Tibial artery (tissue), 4 donors: ENCODE measurements at regions not wholly inside any gene's neighbourhood (a gene's known extent, or its start where the extent isn't known, plus 50 kb on each side); places are given as distances from the start of the nearest gene placed in this dataset.

Source experiments
- DNase-seq, 2 donors: peaks; one replicate each; pipeline ENCODE4 v3.0.0-alpha.2; 2019
- H3K27ac ChIP-seq, 2 donors: fragments of 200-600 bp; sonication (generic) in 1 of 2; 1 replicate in 1 of 2; 2 replicates in 1 of 2; pipeline ENCODE4 v1.5.1; 2018 to 2019; ENCODE audit warnings: mild to moderate bottlenecking in 1 of 2
- H3K27me3 ChIP-seq, 2 donors: fragments of 200-600 bp; sonication (generic) in 1 of 2; one replicate each; pipeline versions ENCODE4 v1.5.1 to v1.6.0; 2016 to 2019
- H3K36me3 ChIP-seq, 3 donors: fragments of 200-600 bp; sonication (generic) in 2 of 3; one replicate each; pipeline ENCODE4 v1.5.1; 2016 to 2019; ENCODE audit warnings: mild to moderate bottlenecking in 2 of 3
- H3K4me1 ChIP-seq, 4 donors: fragments of 200-600 bp; sonication (generic) in 2 of 4; 1 replicate in 3 of 4; 2 replicates in 1 of 4; pipeline ENCODE4 v1.5.1; 2016 to 2019
- H3K4me3 ChIP-seq, 2 donors: fragments of 200-600 bp; sonication (generic) in 1 of 2; 1 replicate in 1 of 2; 2 replicates in 1 of 2; pipeline ENCODE4 v1.5.1; 2018 to 2019; ENCODE audit warnings: mild to moderate bottlenecking in 2 of 2
- H3K9me3 ChIP-seq, 3 donors: fragments of 200-600 bp; sonication (generic) in 1 of 3; one replicate each; pipeline ENCODE4 v1.5.1; 2016 to 2019
- intact Hi-C: fragments of 100-400 bp; cut with DNase I; formaldehyde crosslinking; loops from one replicate; pipeline ENCODE4 v1.15.0; 2023; ENCODE audit warnings: low total_unique reads
- TF ChIP-seq, protein P1 (sequence below), 2 experiments: fragments of 200-600 bp in 1 of 2; fragments of 450-650 bp in 1 of 2; IDR thresholded peaks; one replicate each; pipeline ENCODE4 v1.5.1; 2017 to 2019; ENCODE audit warnings: antibody characterized with exemption in 2 of 2, mild to moderate bottlenecking in 1 of 2, moderate library complexity in 1 of 2

DNA sequence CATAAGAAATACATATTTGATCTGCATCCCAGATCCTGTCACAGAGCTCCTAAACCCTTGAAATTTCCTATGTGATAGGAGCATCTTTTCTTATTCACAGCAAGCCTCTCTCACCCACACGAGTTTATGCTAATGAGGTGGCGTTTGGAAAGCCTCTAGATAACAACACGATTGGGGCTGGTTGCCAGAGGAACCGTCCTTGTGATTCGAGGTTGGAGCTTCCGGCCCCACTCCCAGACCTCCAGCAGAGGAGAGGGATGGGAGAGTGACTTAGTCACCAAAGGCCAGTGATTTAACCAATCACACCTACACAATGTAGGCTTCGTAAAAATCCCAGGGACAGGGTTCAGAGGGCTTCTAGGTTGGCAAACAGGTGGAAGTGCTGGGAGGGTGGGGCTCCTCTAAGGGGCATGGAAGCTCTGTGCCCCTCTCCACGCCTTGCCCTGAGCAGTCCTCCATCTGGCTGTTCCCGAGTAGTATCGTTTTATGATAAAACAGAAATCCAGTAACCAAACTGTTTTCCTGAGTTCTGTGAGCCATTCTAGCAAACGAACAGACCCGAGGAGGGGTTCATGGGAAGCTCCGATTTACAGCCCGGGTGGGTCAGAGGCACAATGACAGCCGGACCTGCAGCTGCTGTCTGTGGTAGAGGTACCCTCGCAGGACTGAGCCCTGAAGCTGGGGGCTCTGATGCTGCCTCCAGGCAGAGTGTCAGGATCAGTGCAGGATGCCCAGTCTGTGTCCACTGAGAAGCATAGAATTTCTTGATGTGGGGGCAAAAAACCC, 238.1 kb upstream of the ARID1B start:
- TF ChIP-seq, protein P1, sequence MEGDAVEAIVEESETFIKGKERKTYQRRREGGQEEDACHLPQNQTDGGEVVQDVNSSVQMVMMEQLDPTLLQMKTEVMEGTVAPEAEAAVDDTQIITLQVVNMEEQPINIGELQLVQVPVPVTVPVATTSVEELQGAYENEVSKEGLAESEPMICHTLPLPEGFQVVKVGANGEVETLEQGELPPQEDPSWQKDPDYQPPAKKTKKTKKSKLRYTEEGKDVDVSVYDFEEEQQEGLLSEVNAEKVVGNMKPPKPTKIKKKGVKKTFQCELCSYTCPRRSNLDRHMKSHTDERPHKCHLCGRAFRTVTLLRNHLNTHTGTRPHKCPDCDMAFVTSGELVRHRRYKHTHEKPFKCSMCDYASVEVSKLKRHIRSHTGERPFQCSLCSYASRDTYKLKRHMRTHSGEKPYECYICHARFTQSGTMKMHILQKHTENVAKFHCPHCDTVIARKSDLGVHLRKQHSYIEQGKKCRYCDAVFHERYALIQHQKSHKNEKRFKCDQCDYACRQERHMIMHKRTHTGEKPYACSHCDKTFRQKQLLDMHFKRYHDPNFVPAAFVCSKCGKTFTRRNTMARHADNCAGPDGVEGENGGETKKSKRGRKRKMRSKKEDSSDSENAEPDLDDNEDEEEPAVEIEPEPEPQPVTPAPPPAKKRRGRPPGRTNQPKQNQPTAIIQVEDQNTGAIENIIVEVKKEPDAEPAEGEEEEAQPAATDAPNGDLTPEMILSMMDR (IDR thresholded peaks at IDR 0.05): no peak
- DNase-seq: no peak
- no peak overlapping the region for H3K27ac ChIP-seq
- no peaks in the 10 kb centered on the region for H3K27me3 ChIP-seq
- H3K4me3 ChIP-seq: no peak overlapping the region
- no peaks in the 10 kb centered on the region for H3K9me3 ChIP-seq
- intact Hi-C loops: no loop called here
- H3K4me1 ChIP-seq: no peaks in the 10 kb centered on the region
- no peaks in the 10 kb centered on the region for H3K36me3 ChIP-seq

DNA sequence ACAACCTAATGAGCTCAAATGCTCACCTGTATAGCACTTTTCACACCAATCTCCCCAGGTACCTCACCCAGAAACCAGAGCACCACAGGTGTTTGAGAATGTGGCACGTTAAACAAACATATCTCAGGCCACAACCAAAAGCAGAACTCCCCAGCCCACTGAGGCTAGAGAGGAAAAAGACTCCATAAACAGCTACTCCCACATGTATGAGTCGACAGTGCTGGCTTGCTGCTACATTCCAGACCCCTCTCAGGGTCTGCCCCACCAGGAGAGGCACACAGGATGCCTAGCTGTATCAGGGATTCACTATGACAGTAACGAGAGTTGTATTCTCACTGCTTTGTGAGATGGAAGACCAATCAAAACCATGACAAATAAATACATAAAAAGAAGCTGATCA, 242.6 kb upstream of the ARID1B start:
- no peaks in the 10 kb centered on the region for H3K9me3 ChIP-seq
- no peak for DNase-seq
- H3K4me1 ChIP-seq: no peaks in the 10 kb centered on the region
- no peak overlapping the region for H3K27ac ChIP-seq
- no peaks in the 10 kb centered on the region for H3K27me3 ChIP-seq
- H3K36me3 ChIP-seq: no peaks in the 10 kb centered on the region
- TF ChIP-seq, protein P1 (IDR thresholded peaks at IDR 0.05): no peak
- no peak overlapping the region for H3K4me3 ChIP-seq
- intact Hi-C loops: no loop called here

DNA sequence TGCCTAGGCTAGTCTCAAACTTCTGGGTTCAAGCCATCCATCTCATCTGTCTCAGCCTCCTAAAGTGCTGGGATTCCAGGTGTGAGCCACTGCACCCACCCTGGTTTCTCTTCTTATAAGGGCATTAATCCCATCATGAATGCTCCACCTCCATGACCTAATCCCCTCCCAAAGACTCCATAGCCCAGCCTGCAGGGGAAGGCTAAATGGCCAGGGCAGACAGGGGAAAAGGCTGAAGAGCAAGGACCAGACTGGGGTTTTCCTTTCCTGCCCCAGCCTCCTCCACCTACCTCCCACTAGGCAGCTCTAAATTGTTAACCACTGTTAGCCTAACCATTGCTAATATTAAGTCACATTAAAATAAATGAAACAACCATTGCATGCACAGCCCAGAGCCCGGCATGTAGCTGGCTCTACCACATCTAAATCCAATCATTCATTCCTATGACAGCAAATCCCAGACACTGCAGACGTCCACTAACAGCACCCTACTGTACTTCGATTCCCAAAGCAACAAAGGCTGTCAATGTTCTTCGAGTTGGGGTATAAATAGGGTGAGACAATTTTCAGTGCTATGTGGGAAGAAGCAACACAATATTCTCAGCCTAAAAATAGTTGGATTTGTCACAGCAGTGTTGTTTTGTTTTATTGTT, 243.2 kb upstream of the ARID1B start:
- Histone ChIP-seq H3K27me3 (no peaks in the 10 kb centered on the region), H3K36me3 (no peaks in the 10 kb centered on the region), H3K9me3 (no peaks in the 10 kb centered on the region), H3K4me3 (no peak overlapping the region), H3K27ac (no peak overlapping the region), H3K4me1 (no peaks in the 10 kb centered on the region)
- TF ChIP-seq, protein P1 (IDR thresholded peaks at IDR 0.05): no peak
- no peak for DNase-seq
- intact Hi-C loops: no loop called here

DNA sequence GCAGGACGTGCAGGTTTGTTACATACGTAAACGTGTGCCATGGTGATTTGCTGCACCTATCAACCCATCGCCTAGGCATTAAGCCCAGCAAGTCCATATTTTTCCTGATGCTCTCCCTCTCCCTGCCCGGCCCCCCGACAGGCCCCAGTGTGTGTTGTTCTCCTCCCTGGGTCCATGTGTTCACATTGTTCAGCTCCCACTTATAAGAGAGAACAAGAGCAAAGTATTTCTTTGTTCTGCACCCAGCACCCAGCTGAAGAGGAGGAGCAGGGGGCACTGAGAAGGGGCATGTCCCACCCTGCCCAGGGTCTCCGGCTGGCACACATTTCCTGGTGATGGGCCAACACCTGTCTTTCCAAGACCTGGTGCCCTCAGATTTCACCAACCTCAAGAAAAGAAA, 251.1 kb upstream of the ARID1B start:
- no peak for DNase-seq
- no peak overlapping the region for H3K4me3 ChIP-seq
- H3K27me3 ChIP-seq: no peaks in the 10 kb centered on the region
- H3K27ac ChIP-seq: no peak overlapping the region
- no peaks in the 10 kb centered on the region for H3K36me3 ChIP-seq
- no peaks in the 10 kb centered on the region for H3K9me3 ChIP-seq
- no peaks in the 10 kb centered on the region for H3K4me1 ChIP-seq
- TF ChIP-seq, protein P1 (IDR thresholded peaks at IDR 0.05): no peak
- intact Hi-C loops: no loop called here

DNA sequence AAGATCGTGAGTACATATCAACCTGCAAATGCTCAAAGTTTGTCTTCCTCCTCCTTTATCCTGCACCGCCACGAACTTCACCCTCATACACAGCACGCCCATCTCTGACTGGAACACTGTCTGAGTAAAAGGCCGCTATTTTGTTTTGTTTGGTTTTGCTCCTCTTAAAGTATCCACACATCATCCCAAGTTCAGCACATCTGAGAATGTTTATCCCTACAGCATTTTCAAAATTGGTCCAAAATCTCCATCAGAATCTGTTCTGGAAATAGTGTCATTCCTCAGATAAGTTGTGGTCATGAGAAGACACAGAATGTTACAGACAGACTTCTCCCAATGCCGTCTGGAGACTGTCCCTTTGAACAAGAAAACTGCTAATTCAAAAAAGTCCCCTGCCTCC, 251.6 kb upstream of the ARID1B start:
- DNase-seq: no peak
- TF ChIP-seq, protein P1 (IDR thresholded peaks at IDR 0.05): no peak
- Histone ChIP-seq H3K9me3 (no peaks in the 10 kb centered on the region), H3K27ac (no peak overlapping the region), H3K27me3 (no peaks in the 10 kb centered on the region), H3K36me3 (no peaks in the 10 kb centered on the region), H3K4me1 (no peaks in the 10 kb centered on the region), H3K4me3 (no peak overlapping the region)
- intact Hi-C loops: no loop called here
